Mesothelial cell of epicardium (in vitro differentiated cells): ENCODE measurements at regions not wholly inside any gene's neighbourhood (a gene's known extent, or its start where the extent isn't known, plus 50 kb on each side); places are given as distances from the start of the nearest gene placed in this dataset.
A peak's percentile ranks its signal among the peaks of the same experiment; 100 is the strongest.

ENCODE experiments used
- DNase-seq, 2 experiments: peaks; one replicate each; pipeline ENCODE4 v3.0.0; 2021; ENCODE audit warnings: low spot score in 2 of 2; ENCODE audit not compliant: unreplicated experiment in 2 of 2
- H3K27ac Mint-ChIP-seq: 2 replicates; pipeline ENCODE4 v1.8.0; 2021; ENCODE audit warnings: mixed read lengths
- H3K27me3 Mint-ChIP-seq: 2 replicates; pipeline ENCODE4 v1.8.0; 2021; ENCODE audit warnings: low read depth, mixed read lengths
- H3K36me3 Mint-ChIP-seq: 2 replicates; pipeline ENCODE4 v1.8.0; 2021; ENCODE audit warnings: mixed read lengths
- H3K4me1 Mint-ChIP-seq: 2 replicates; pipeline ENCODE4 v1.8.0; 2021; ENCODE audit warnings: mixed read lengths
- H3K4me3 Mint-ChIP-seq: 2 replicates; pipeline ENCODE4 v1.8.0; 2021; ENCODE audit warnings: mild to moderate bottlenecking, moderate library complexity, mixed read lengths
- H3K9me3 Mint-ChIP-seq: 2 replicates; pipeline ENCODE4 v1.8.0; 2021; ENCODE audit warnings: mixed read lengths
- TF ChIP-seq, protein P1 (sequence below): fragments of 200-600 bp; sonication (generic); IDR thresholded peaks from one replicate; pipeline ENCODE4 v1.5.0; 2021; ENCODE audit warnings: antibody characterized with exemption; ENCODE audit not compliant: unreplicated experiment

DNA sequence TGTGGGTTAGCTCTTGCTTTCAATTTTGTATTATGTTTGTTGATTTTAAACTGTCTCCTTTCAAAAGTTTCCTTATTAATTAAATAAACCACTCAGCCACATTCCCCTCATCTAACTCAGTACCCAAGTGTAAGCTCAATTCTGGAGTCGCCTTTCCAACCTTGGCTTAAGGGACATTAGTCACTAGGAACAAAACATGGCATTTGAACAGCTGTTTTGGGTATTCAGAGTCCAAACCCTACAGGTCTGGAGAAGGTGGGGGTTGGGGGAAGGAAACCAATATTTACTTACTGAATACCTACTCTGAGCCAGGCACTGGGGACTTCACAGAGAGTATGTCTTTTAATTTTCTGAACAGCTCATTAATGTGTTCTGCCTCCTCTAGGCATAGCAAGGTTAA is 117.2 kb upstream of the JUN start:
- no peak for DNase-seq
- Mint-ChIP-seq H3K27me3 (no peaks in the 10 kb centered on the region), H3K27ac (no peak overlapping the region), H3K36me3 (no peaks in the 10 kb centered on the region), H3K4me1 (peaks cover 45% of the 10 kb centered on the region), H3K9me3 (no peaks in the 10 kb centered on the region), H3K4me3 (no peak overlapping the region)
- TF ChIP-seq, protein P1, sequence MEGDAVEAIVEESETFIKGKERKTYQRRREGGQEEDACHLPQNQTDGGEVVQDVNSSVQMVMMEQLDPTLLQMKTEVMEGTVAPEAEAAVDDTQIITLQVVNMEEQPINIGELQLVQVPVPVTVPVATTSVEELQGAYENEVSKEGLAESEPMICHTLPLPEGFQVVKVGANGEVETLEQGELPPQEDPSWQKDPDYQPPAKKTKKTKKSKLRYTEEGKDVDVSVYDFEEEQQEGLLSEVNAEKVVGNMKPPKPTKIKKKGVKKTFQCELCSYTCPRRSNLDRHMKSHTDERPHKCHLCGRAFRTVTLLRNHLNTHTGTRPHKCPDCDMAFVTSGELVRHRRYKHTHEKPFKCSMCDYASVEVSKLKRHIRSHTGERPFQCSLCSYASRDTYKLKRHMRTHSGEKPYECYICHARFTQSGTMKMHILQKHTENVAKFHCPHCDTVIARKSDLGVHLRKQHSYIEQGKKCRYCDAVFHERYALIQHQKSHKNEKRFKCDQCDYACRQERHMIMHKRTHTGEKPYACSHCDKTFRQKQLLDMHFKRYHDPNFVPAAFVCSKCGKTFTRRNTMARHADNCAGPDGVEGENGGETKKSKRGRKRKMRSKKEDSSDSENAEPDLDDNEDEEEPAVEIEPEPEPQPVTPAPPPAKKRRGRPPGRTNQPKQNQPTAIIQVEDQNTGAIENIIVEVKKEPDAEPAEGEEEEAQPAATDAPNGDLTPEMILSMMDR: no peak

DNA sequence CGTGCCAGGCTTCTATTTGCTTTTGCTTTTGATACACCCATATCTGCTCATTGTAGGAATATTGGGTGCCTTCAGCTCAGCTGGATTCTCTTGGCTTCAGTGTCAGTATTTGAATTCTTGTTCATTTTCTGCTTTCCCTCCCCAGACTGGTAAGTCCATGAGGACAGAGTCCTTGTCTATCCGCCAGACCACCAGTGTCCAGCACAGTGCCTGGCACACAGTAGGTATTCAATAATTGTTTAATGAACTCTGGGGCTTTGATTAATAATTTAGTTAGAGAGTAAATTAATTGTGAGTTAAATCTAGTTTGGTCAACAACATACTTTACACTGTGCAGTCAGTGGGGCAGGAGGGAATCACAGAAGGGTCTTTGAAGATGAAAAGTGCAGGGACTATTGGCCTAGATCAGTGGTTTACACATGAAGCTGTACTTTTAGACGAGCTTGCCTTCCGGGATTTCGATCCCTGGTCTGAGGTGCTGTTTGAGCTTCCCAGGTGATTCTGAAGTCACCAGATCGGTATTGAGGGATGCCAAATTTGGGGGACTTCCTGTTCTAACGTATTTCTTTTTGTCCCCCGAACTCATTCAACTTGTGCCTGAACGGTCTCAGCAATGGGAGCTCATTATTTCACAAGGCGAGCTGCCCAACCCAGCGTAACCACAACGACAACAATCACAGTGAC is 119.1 kb upstream of the JUN start:
- DNase-seq: no peak
- TF ChIP-seq, protein P1: no peak
- Mint-ChIP-seq H3K27ac (peak overlapping the region; percentile 86), H3K4me1 (peaks cover 40% of the 10 kb centered on the region), H3K9me3 (no peaks in the 10 kb centered on the region), H3K4me3 (peak overlapping the region; percentile 44), H3K27me3 (no peaks in the 10 kb centered on the region), H3K36me3 (no peaks in the 10 kb centered on the region)

DNA sequence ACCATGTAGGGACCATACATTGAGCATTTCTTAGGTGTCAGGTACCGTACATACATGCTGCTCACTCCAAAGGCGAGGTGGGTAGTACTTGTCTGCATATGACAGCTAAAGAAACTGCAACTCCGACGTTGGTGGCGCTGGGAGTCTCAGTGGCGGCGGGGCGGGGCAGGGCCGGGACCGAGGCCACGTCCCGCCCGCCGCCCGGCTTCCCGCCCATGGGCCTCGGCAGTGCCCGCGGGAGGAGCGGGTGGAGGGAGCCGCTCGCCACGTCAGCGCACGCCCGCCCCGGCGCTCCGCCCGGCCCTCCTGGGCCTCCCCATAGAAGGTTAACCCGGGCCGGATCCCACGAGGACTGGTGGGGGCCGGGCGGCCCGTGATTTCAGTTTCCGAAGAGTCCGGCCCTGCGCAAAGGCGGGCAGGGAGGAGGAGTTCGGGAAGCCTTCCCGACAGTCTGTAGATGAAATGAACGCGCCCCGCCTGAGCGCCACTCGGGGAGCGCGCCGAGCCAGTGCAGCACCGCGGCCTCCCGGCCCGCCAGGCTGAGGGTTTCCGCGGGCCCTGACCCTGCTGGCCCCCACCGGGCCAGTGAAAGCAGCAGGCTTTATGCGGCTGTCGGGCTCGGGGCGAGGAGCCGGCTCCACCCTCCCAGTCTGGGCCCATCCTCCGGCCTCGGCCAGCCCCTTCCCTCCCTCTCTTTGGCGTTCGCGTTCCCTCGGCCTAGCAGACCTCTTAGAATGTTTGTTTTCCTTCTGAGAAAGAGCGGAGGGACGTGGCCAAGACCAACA is 119.9 kb upstream of the JUN start:
- TF ChIP-seq, protein P1: no peak
- Mint-ChIP-seq H3K4me3 (peak overlapping the region; percentile 65), H3K27me3 (no peaks in the 10 kb centered on the region), H3K9me3 (no peaks in the 10 kb centered on the region), H3K4me1 (peaks cover 43% of the 10 kb centered on the region), H3K27ac (peak overlapping the region; percentile 90), H3K36me3 (no peaks in the 10 kb centered on the region)
- peak; percentile 49 to 76 for DNase-seq

DNA sequence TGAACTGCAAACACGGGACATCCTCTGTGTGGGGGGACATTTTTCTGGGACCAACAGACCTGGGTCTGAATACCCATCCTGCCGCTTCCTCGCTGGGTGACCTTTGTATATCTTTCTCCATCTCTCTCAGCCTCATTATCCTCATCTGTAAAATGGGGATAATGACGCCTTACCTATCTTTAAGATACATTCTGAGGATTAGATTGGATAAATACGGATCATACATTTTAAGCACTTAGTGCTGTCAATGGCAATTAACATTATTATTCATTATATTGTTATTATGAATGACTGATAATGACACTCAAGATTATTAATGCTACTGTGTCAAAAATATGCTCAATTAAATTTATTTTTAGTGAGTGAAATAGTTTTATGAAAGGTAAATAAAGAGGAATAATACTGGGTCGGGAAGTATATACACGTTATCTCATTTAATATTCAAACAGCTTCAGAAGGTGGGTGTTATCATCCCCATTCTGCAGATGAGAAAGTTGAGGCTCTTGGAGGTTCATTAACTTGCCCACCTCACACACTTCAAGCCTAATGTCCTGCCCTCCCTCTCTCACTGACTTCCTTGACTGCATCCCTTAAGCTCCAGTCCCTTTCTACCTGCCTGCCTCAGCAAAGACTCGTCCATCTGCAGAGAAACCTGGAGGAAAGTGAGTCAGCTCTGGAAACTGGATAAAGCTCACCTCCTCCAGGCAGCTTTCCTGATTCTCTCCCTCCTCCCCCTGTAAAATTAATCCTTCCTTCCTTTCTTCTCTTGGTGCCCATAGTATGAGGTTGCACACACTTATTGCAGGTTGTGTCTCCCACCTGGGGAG is 120.7 kb upstream of the JUN start:
- TF ChIP-seq, protein P1: no peak
- H3K4me1 Mint-ChIP-seq: peaks cover 42% of the 10 kb centered on the region
- DNase-seq: no peak
- no peaks in the 10 kb centered on the region for H3K36me3 Mint-ChIP-seq
- H3K27me3 Mint-ChIP-seq: no peaks in the 10 kb centered on the region
- peak overlapping the region; percentile 90 for H3K27ac Mint-ChIP-seq
- no peaks in the 10 kb centered on the region for H3K9me3 Mint-ChIP-seq
- peak overlapping the region; percentile 65 for H3K4me3 Mint-ChIP-seq

DNA sequence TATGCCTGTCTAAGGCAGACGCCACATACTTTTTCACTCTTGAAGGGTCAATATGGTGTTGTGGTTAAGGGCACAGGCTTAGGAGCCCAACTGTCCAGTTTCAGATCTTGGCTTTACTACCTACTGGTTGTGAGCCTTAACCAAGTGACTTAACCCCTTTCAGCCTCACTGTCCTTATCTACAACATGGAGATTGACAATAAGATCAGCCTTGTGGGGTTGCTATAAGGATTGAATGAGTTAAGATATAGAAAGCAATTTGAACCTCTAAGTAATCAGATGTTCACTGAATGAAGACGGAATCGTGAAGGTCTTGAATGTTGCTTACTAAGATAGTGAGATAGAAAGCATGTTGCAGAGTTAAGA is 121.3 kb upstream of the JUN start:
- H3K27ac Mint-ChIP-seq: peak overlapping the region; percentile 6
- H3K4me1 Mint-ChIP-seq: peaks cover 36% of the 10 kb centered on the region
- TF ChIP-seq, protein P1: no peak

More for the DNA sequence above, 121.3 kb upstream of the JUN start:
- H3K9me3 Mint-ChIP-seq: no peaks in the 10 kb centered on the region
- DNase-seq: no peak
- no peaks in the 10 kb centered on the region for H3K36me3 Mint-ChIP-seq
- H3K27me3 Mint-ChIP-seq: no peaks in the 10 kb centered on the region
- H3K4me3 Mint-ChIP-seq: peak overlapping the region; percentile 52
